ENCODE measurements at regions not wholly inside any gene's neighbourhood (a gene's known extent, or its start where the extent isn't known, plus 50 kb on each side); places are given as distances from the start of the nearest gene placed in this dataset.
A peak's percentile ranks its signal among the peaks of the same experiment; 100 is the strongest.
"Not testable (repeated sequence)": the region's sequence is repeated elsewhere in the genome, so short reads cannot be mapped to it uniquely, and the experiment has no call there.

DNA sequence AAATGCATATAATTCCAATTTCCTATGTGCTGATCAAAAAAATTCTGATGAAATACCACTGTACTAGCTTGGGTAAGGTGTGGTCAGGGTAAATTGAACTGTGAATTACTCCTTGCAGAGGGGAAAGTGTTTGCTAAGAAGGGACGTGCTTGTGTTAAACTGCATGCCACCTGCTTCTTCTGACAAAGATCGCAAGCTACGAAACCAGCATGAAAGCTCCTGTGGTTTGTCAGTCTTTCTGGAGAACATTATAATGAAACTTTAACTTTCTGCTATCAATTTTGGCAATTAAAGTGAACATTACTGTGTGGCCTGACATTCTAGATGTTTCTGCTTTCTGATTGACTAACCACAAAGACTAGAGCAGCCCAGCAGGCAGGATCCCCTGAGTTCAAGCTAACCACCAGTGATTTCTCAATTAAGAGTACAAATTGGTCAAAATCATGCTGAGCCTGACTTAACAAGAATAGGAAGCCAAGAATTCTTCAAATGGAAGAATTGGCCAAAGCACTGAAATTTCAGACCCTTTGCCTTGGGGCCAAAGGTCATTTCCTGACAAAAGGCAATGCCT, 239.0 kb downstream of the SLITRK2 start:
- TF ChIP-seq, protein P1, sequence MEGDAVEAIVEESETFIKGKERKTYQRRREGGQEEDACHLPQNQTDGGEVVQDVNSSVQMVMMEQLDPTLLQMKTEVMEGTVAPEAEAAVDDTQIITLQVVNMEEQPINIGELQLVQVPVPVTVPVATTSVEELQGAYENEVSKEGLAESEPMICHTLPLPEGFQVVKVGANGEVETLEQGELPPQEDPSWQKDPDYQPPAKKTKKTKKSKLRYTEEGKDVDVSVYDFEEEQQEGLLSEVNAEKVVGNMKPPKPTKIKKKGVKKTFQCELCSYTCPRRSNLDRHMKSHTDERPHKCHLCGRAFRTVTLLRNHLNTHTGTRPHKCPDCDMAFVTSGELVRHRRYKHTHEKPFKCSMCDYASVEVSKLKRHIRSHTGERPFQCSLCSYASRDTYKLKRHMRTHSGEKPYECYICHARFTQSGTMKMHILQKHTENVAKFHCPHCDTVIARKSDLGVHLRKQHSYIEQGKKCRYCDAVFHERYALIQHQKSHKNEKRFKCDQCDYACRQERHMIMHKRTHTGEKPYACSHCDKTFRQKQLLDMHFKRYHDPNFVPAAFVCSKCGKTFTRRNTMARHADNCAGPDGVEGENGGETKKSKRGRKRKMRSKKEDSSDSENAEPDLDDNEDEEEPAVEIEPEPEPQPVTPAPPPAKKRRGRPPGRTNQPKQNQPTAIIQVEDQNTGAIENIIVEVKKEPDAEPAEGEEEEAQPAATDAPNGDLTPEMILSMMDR (IDR thresholded peaks at IDR 0.05), result no peak
- H3K27me3 Mint-ChIP-seq (ENCODE audit: low read depth), result no peaks in the 10 kb centered on the region
- peaks cover 42% of the 10 kb centered on the region for H3K9me3 Mint-ChIP-seq (ENCODE audit: low read depth)
- no peaks in the 10 kb centered on the region for H3K36me3 Mint-ChIP-seq (ENCODE audit: low read depth)
- H3K4me1 Mint-ChIP-seq (ENCODE audit: low read depth), result no peaks in the 10 kb centered on the region
- no peak overlapping the region for H3K27ac Mint-ChIP-seq (ENCODE audit: unreplicated experiment)
- DNase-seq (ENCODE audit: low spot score), result no peak
- H3K4me3 Mint-ChIP-seq (ENCODE audit: unreplicated experiment), result no peak overlapping the region

DNA sequence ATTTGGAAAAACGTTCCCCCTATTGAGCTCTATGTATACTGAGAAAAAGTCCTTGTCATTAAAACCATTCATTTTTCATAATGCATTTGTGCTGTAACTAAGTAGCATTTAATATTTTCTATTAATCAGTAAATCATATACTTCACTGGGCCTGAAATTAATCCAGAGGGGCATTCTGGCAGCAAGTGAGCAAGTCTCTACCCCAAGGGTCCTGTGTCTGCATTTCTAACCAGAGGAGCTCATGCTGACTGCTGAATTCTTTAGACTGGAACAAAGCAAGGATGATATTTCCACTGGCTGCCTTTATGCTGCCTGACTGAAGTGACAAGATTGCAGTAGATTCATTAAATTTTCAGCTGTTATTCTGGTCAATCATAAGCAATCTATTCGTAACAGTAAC, 246.5 kb downstream of the SLITRK2 start:
- Mint-ChIP-seq H3K27ac (ENCODE audit: unreplicated experiment) (no peak overlapping the region), H3K4me3 (ENCODE audit: unreplicated experiment) (no peak overlapping the region), H3K27me3 (ENCODE audit: low read depth) (no peaks in the 10 kb centered on the region), H3K9me3 (ENCODE audit: low read depth) (peaks cover 28% of the 10 kb centered on the region), H3K4me1 (ENCODE audit: low read depth) (no peaks in the 10 kb centered on the region), H3K36me3 (ENCODE audit: low read depth) (no peaks in the 10 kb centered on the region)
- TF ChIP-seq, protein P1 (IDR thresholded peaks at IDR 0.05), result no peak
- DNase-seq (ENCODE audit: low spot score), result no peak

DNA sequence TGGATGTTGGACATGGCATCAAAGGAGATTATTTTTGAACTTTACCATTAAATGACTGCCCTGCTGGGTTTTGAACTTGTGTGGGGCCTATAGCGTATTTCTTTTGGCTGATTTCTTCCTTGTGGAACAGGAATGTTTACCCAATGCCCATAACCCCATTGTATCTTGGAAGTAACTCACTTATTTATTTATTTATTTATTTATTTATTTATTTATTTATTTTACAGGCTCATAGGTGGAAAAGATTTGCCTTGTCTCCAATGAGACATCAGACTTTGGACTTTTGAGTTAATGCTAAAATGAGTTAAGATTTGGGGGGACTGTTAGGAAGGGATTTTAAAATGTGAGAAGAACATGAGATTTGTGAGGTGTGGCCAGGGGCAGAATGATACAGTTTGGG, 273.1 kb downstream of the SLITRK2 start:
- Mint-ChIP-seq H3K4me3 (ENCODE audit: unreplicated experiment) (no peak overlapping the region), H3K27ac (ENCODE audit: unreplicated experiment) (no peak overlapping the region), H3K4me1 (ENCODE audit: low read depth) (no peaks in the 10 kb centered on the region), H3K27me3 (ENCODE audit: low read depth) (no peaks in the 10 kb centered on the region), H3K9me3 (ENCODE audit: low read depth) (peaks cover 54% of the 10 kb centered on the region), H3K36me3 (ENCODE audit: low read depth) (no peaks in the 10 kb centered on the region)
- TF ChIP-seq, protein P1 (IDR thresholded peaks at IDR 0.05), result no peak
- DNase-seq (ENCODE audit: low spot score), result no peak

DNA sequence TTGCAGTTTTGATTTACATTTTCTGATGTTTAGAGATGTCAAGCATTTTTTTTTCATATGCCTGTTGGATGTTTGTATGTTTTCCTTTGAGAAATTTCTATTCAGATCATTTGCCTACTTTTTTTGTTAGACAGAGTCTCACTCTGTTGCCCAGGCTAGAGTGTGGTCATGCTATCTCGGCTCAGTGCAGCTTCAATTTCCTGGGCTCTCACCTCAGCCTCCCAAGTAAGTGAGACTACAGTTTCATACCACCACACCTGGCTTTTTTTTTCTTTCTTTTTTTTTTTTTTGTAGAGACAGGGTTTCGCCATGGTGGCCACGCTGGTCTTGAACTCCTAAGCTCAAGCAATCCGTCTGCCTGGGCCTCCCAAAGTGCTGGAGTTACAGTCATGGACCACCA, 291.7 kb downstream of the SLITRK2 start:
- TF ChIP-seq, protein P1 (IDR thresholded peaks at IDR 0.05), result no peak
- Mint-ChIP-seq H3K36me3 (ENCODE audit: low read depth) (no peaks in the 10 kb centered on the region), H3K4me1 (ENCODE audit: low read depth) (no peaks in the 10 kb centered on the region), H3K9me3 (ENCODE audit: low read depth) (peaks cover 22% of the 10 kb centered on the region), H3K27me3 (ENCODE audit: low read depth) (no peaks in the 10 kb centered on the region), H3K27ac (ENCODE audit: unreplicated experiment) (no peak overlapping the region), H3K4me3 (ENCODE audit: unreplicated experiment) (no peak overlapping the region)
- no peak for DNase-seq (ENCODE audit: low spot score)

DNA sequence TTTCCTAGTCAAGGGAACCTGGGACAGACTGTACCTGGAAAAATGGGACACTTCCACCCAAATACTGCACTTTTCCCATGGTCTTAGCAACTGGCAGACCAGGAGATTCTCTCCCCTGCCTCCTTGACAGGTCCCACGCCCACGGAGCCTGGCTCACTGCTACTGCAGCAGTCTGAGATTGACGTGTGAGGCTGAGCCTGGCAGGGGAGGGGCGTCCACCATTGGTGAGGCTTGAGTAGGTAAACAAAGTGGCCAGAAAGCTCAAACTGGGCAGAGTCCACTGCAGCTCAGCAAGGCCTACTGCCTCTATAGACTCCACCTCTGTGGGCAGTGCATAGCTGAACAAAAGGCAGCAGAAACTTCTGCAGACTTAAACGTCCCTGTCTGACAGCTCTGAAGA, 301.4 kb downstream of the SLITRK2 start:
- peaks cover 63% of the 10 kb centered on the region for H3K9me3 Mint-ChIP-seq (ENCODE audit: low read depth)
- not testable (repeated sequence) for H3K36me3 Mint-ChIP-seq (ENCODE audit: low read depth); H3K27me3 Mint-ChIP-seq (ENCODE audit: low read depth); H3K27ac Mint-ChIP-seq (ENCODE audit: unreplicated experiment); H3K4me3 Mint-ChIP-seq (ENCODE audit: unreplicated experiment); H3K4me1 Mint-ChIP-seq (ENCODE audit: low read depth)
- peak; percentile 69 for DNase-seq (ENCODE audit: low spot score)

DNA sequence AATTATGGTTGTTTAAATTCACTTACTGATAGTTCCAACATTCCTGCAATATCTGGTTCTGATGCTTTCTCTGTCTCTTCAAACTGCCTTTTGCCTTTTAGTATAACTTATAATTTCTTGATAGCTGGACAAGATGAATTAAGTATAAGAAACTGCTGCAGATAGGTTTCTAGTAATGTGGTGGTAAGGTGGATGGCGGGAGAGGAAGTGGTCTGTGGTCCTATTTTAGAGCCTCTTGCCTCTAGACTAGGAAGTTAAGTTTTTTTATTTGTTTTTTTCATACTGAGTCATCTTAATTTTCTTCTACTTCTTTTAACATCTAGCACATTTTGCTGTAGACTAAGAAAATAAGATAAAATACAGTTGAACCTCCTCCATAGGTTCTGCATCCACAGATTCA, 310.0 kb downstream of the SLITRK2 start:
- no peaks in the 10 kb centered on the region for H3K4me1 Mint-ChIP-seq (ENCODE audit: low read depth)
- H3K9me3 Mint-ChIP-seq (ENCODE audit: low read depth), result peaks cover 31% of the 10 kb centered on the region
- no peak overlapping the region for H3K4me3 Mint-ChIP-seq (ENCODE audit: unreplicated experiment)
- no peaks in the 10 kb centered on the region for H3K36me3 Mint-ChIP-seq (ENCODE audit: low read depth)
- TF ChIP-seq, protein P1 (IDR thresholded peaks at IDR 0.05), result no peak
- no peak for DNase-seq (ENCODE audit: low spot score)
- H3K27me3 Mint-ChIP-seq (ENCODE audit: low read depth), result no peaks in the 10 kb centered on the region
- no peak overlapping the region for H3K27ac Mint-ChIP-seq (ENCODE audit: unreplicated experiment)
